Left ventricle myocardium inferior (tissue), 1 donor: ENCODE measurements at regions not wholly inside any gene's neighbourhood (a gene's known extent, or its start where the extent isn't known, plus 50 kb on each side); places are given as distances from the start of the nearest gene placed in this dataset.
"Not testable (repeated sequence)": the region's sequence is repeated elsewhere in the genome, so short reads cannot be mapped to it uniquely, and the experiment has no call there.

Experiments
- DNase-seq: peaks from one replicate; pipeline ENCODE4 v3.0.0-alpha.2; 2020
- H3K27ac ChIP-seq: fragments of 200-600 bp; replicated peaks from 2 replicates; pipeline ENCODE4 v1.8.0; 2021
- H3K27me3 ChIP-seq: fragments of 200-600 bp; 2 replicates; pipeline ENCODE4 v1.8.0; 2021; ENCODE audit warnings: low read depth
- H3K36me3 ChIP-seq: fragments of 200-600 bp; 2 replicates; pipeline ENCODE4 v1.8.0; 2021
- H3K4me1 ChIP-seq: fragments of 200-600 bp; 2 replicates; pipeline ENCODE4 v1.8.0; 2021
- H3K4me3 ChIP-seq: fragments of 200-600 bp; 2 replicates; pipeline ENCODE4 v1.8.0; 2021; ENCODE audit warnings: mild to moderate bottlenecking, moderate library complexity
- H3K9me3 ChIP-seq: fragments of 200-600 bp; replicated peaks from 2 replicates; pipeline ENCODE4 v1.8.0; 2021
- CTCF ChIP-seq: fragments of 200-600 bp; IDR thresholded peaks from 2 replicates; pipeline ENCODE4 v1.8.0; 2021; ENCODE audit warnings: antibody characterized with exemption, mild to moderate bottlenecking, borderline replicate concordance
- intact Hi-C: fragments of 100-400 bp; cut with micrococcal nuclease; formaldehyde crosslinking; loops from one replicate; pipeline ENCODE4 v1.11.0; 2022
- donor health status: DM: no; HTN: yes; CAD: no; lungs with severe emphysema.

- H3K27me3 ChIP-seq, result peaks cover 28% of the 10 kb centered on the region
- H3K9me3 ChIP-seq, H3K4me1 ChIP-seq, H3K4me3 ChIP-seq, intact Hi-C loops, H3K27ac ChIP-seq, DNase-seq, H3K36me3 ChIP-seq: not testable (repeated sequence)
- TF ChIP-seq CTCF, result peak; percentile 22
Measured at GRCh38 chr15:30799565-30799964, 104.2 kb upstream of the FAN1 start.

- DNase-seq, intact Hi-C loops, H3K4me3 ChIP-seq, H3K27ac ChIP-seq, H3K4me1 ChIP-seq, H3K9me3 ChIP-seq, H3K36me3 ChIP-seq: not testable (repeated sequence)
- TF ChIP-seq CTCF, result peak; percentile 27
- peaks cover 17% of the 10 kb centered on the region for H3K27me3 ChIP-seq
Measured at GRCh38 chr15:30801140-30801895, 102.4 kb upstream of the FAN1 start.

- H3K4me3 ChIP-seq, DNase-seq, H3K9me3 ChIP-seq, H3K36me3 ChIP-seq, intact Hi-C loops, H3K27ac ChIP-seq, H3K4me1 ChIP-seq: not testable (repeated sequence)
- H3K27me3 ChIP-seq, result peaks cover 17% of the 10 kb centered on the region
Measured at GRCh38 chr15:30802001-30802400, 101.7 kb upstream of the FAN1 start.

- H3K4me3 ChIP-seq, H3K4me1 ChIP-seq, H3K27ac ChIP-seq, DNase-seq, H3K36me3 ChIP-seq, intact Hi-C loops, H3K9me3 ChIP-seq: not testable (repeated sequence)
- H3K27me3 ChIP-seq, result peaks cover 11% of the 10 kb centered on the region
Measured at GRCh38 chr15:30803703-30804102, 100.0 kb upstream of the FAN1 start.

GRCh38 chr15:30816430-30816829, 87.3 kb upstream of the FAN1 start:
- H3K36me3 ChIP-seq, result no peaks in the 10 kb centered on the region
- intact Hi-C loops, result no loop called here

GRCh38 chr15:30823068-30823813, 80.5 kb upstream of the FAN1 start:
- H3K36me3 ChIP-seq, H3K27me3 ChIP-seq, H3K4me1 ChIP-seq, H3K9me3 ChIP-seq, H3K27ac ChIP-seq, intact Hi-C loops: not testable (repeated sequence)
- H3K4me3 ChIP-seq, result peak overlapping the region; percentile 49
- DNase-seq, result peak; percentile 26

More at GRCh38 chr15:30816430-30816829, 87.3 kb upstream of the FAN1 start:
- DNase-seq, result no peak
- Histone ChIP-seq H3K27ac (no peak overlapping the region), H3K27me3 (no peaks in the 10 kb centered on the region), H3K9me3 (no peaks in the 10 kb centered on the region), H3K4me1 (no peaks in the 10 kb centered on the region), H3K4me3 (no peak overlapping the region)
- no peak for TF ChIP-seq CTCF

- TF ChIP-seq CTCF, result no peak
- H3K4me1 ChIP-seq, result no peaks in the 10 kb centered on the region
Measured at GRCh38 chr15:30824518-30825195, 79.1 kb upstream of the FAN1 start.

More at GRCh38 chr15:30824518-30825195, 79.1 kb upstream of the FAN1 start:
- no peaks in the 10 kb centered on the region for H3K36me3 ChIP-seq
- H3K9me3 ChIP-seq, result no peaks in the 10 kb centered on the region
- H3K27ac ChIP-seq, result no peak overlapping the region
- peak overlapping the region; percentile 49 for H3K4me3 ChIP-seq
- no peak for DNase-seq
- intact Hi-C loops, result no loop called here
- H3K27me3 ChIP-seq, result peaks cover 8% of the 10 kb centered on the region
